ENCODE measurements at regions not wholly inside any gene's neighbourhood (a gene's known extent, or its start where the extent isn't known, plus 50 kb on each side); places are given as distances from the start of the nearest gene placed in this dataset.

DNA sequence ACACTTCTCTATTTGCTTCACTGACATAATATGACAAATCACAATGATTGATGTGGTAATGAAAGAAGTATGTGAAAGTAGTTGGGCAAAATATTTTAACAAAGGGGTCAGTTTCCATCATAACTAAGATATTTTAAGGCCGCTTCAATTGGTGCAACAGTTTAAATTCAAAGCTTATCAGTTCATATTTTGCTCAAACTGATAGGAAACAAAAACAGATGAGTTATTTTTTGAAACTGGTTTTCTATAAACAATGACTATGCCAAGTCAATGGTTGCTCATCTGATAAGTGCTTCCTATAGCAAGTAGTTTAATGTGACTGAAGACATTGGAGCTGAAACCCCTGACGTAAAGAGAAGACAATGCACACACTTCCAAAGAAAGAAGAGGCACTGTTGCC lies 1290.7 kb downstream of the SUCLG1 start:
- Histone ChIP-seq H3K4me1 (ENCODE audit: insufficient read depth, low read length) (no peaks in the 10 kb centered on the region), H3K4me3 (ENCODE audit: low read length) (no peak overlapping the region), H3K27ac (ENCODE audit: low read depth, low read length) (no peak overlapping the region), H3K27me3 (ENCODE audit: insufficient read depth, low read length) (no peaks in the 10 kb centered on the region), H3K36me3 (ENCODE audit: insufficient read depth, low read length) (no peaks in the 10 kb centered on the region), H3K9ac (ENCODE audit: low read depth, low read length) (no peak overlapping the region), H3K9me3 (ENCODE audit: insufficient read depth, low read depth, low read length) (no peaks in the 10 kb centered on the region)
- 100% methylated on average over 2 of the region's 2 CpGs for WGBS

DNA sequence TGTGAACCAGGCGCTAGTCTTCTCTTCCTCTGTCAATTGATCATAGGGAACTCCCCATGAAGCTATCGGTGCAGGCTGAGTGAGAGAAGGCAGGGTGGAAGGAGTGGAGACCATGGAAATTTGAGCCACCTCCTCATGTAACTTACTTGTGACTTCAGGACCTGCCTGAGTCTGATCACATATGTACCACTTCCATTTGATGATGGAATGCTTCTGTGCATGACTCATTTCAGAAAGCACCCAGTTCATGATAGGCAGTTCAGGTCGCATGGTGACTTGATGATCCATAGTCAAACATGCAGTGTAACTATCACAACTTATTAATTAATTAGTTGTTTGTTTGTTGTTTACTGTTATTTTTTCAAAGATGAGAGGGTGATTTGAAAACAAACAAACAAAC lies 1296.7 kb downstream of the SUCLG1 start:
- WGBS, result 100% methylated on average over 3 of the region's 3 CpGs
- no peaks in the 10 kb centered on the region for H3K36me3 ChIP-seq (ENCODE audit: insufficient read depth, low read length)
- H3K4me1 ChIP-seq (ENCODE audit: insufficient read depth, low read length), result no peaks in the 10 kb centered on the region
- H3K9ac ChIP-seq (ENCODE audit: low read depth, low read length), result no peak overlapping the region
- no peak overlapping the region for H3K4me3 ChIP-seq (ENCODE audit: low read length)
- no peaks in the 10 kb centered on the region for H3K9me3 ChIP-seq (ENCODE audit: insufficient read depth, low read depth, low read length)
- no peaks in the 10 kb centered on the region for H3K27me3 ChIP-seq (ENCODE audit: insufficient read depth, low read length)
- H3K27ac ChIP-seq (ENCODE audit: low read depth, low read length), result no peak overlapping the region

DNA sequence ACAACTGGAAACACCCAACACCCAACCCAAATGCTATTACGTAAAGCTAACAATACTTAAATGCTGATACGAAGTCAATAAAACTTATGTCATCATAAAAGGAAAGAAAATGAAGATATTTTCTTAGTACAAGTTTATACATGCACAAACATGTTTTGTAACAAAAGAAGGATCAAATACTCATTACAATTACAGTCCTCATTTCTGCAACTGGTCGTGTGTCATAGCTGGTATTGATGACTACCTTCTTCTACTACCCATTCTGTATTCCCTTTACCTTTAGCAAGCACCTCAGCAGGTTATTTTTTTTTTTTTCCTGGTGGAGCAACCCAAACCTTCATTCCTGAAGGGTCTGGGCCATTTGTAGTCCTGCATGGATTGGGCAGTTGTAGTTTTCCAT lies 1298.5 kb downstream of the SUCLG1 start:
- no peak overlapping the region for H3K9ac ChIP-seq (ENCODE audit: low read depth, low read length)
- no peak overlapping the region for H3K4me3 ChIP-seq (ENCODE audit: low read length)
- no peaks in the 10 kb centered on the region for H3K27me3 ChIP-seq (ENCODE audit: insufficient read depth, low read length)
- H3K27ac ChIP-seq (ENCODE audit: low read depth, low read length), result no peak overlapping the region
- WGBS, result 99% methylated on average over 2 of the region's 3 CpGs
- H3K9me3 ChIP-seq (ENCODE audit: insufficient read depth, low read depth, low read length), result no peaks in the 10 kb centered on the region
- H3K4me1 ChIP-seq (ENCODE audit: insufficient read depth, low read length), result no peaks in the 10 kb centered on the region
- H3K36me3 ChIP-seq (ENCODE audit: insufficient read depth, low read length), result no peaks in the 10 kb centered on the region

DNA sequence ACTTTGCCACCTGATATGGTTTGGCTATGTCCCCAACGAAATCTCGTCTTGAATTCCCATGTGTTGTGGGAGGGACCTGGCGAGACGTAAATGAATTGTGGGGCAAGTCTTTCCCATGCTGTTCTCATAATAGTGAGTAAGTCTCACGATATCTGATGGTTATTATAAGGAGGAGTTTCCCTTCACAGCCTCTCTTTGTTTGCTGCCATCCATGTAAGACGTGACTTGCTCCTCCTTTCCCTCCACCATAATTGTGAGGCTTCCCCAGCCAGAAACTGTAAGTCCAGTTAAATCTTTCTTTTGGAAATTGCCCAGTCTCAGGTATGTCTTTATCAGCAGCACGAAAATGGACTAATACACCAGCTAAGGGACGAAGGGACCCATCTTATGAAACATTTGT lies 1303.3 kb downstream of the SUCLG1 start:
- Histone ChIP-seq H3K9ac (ENCODE audit: low read depth, low read length) (no peak overlapping the region), H3K9me3 (ENCODE audit: insufficient read depth, low read depth, low read length) (no peaks in the 10 kb centered on the region), H3K36me3 (ENCODE audit: insufficient read depth, low read length) (no peaks in the 10 kb centered on the region), H3K4me1 (ENCODE audit: insufficient read depth, low read length) (no peaks in the 10 kb centered on the region), H3K27ac (ENCODE audit: low read depth, low read length) (no peak overlapping the region), H3K27me3 (ENCODE audit: insufficient read depth, low read length) (no peaks in the 10 kb centered on the region), H3K4me3 (ENCODE audit: low read length) (no peak overlapping the region)
- WGBS, result 95% methylated on average over 8 of the region's 8 CpGs

DNA sequence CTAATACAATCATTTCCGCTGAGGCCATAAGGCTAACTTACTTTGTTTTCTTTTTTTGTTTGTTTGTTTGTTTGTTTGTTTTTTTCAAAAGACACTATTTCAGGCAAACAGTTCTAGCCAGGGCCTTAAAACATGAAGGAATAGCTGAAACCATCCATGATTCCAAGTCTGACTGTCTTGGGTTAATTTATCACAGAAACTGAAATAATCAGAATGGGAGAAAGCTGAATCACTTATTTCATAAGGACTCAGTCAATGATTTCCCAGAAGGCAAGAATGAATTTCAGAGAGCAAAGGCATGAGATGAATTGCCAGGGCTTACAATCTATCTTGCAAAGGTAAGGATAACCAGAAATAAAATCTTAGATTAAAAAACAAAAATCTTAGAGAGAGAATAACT lies 1315.1 kb downstream of the SUCLG1 start:
- WGBS, result 100% methylated on average over 1 of the region's 1 CpG
- H3K27ac ChIP-seq (ENCODE audit: low read depth, low read length), result no peak overlapping the region

DNA sequence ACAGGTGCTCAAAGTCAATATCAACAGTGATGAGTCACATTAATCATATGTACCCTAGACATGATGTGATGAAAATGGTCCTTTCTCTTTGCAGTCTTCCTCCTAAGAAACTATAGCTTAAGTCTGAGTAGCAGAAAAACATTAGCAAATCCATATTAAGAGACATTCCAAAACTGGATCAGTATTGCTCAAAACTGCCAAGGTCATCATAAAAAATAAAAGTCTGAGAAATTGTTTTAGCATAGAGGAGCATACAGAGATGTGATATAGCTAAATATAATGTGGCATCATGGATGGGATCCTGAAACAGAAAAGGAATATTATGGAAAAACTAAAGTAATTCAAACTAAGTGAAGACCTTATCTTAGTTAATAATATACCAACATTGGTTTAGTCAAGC lies 1316.1 kb downstream of the SUCLG1 start:
- Histone ChIP-seq H3K9ac (ENCODE audit: low read depth, low read length) (no peak overlapping the region), H3K9me3 (ENCODE audit: insufficient read depth, low read depth, low read length) (0 out of 2 replicates have a peak, but pooled peaks cover 3% of the 10 kb centered on the region), H3K36me3 (ENCODE audit: insufficient read depth, low read length) (no peaks in the 10 kb centered on the region), H3K27me3 (ENCODE audit: insufficient read depth, low read length) (no peaks in the 10 kb centered on the region), H3K4me3 (ENCODE audit: low read length) (no peak overlapping the region), H3K4me1 (ENCODE audit: insufficient read depth, low read length) (no peaks in the 10 kb centered on the region), H3K27ac (ENCODE audit: low read depth, low read length) (no peak overlapping the region)

More for the DNA sequence above, 1315.1 kb downstream of the SUCLG1 start:
- Histone ChIP-seq H3K27me3 (ENCODE audit: insufficient read depth, low read length) (no peaks in the 10 kb centered on the region), H3K9me3 (ENCODE audit: insufficient read depth, low read depth, low read length) (0 out of 2 replicates have a peak, but pooled peaks cover 3% of the 10 kb centered on the region), H3K9ac (ENCODE audit: low read depth, low read length) (no peak overlapping the region), H3K4me1 (ENCODE audit: insufficient read depth, low read length) (no peaks in the 10 kb centered on the region), H3K36me3 (ENCODE audit: insufficient read depth, low read length) (no peaks in the 10 kb centered on the region), H3K4me3 (ENCODE audit: low read length) (no peak overlapping the region)

DNA sequence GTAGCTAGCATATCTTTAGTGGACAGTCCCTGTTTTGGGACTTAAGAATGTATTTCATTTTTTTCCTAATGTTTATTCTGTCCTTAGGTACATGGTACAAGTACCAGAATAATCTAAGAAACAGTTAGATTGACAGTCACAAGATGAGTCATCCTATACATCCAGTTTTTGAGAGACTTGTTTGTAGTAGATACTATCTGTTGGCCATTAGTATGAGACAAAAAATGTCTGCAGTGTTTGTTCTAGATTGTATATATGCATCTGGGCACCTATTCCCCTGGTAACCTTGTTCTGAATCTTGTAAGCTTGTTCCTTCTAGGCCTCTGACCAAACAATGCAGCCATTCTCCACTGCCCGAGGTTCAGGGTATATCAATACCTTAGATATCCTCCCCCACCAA lies 1343.5 kb downstream of the SUCLG1 start:
- WGBS, result 72% methylated on average over 1 of the region's 1 CpG
- H3K27ac ChIP-seq (ENCODE audit: low read depth, low read length), result no peak overlapping the region
- H3K36me3 ChIP-seq (ENCODE audit: insufficient read depth, low read length), result no peaks in the 10 kb centered on the region
- H3K27me3 ChIP-seq (ENCODE audit: insufficient read depth, low read length), result no peaks in the 10 kb centered on the region
- no peaks in the 10 kb centered on the region for H3K9me3 ChIP-seq (ENCODE audit: insufficient read depth, low read depth, low read length)
- H3K4me1 ChIP-seq (ENCODE audit: insufficient read depth, low read length), result no peaks in the 10 kb centered on the region
- no peak overlapping the region for H3K4me3 ChIP-seq (ENCODE audit: low read length)
- H3K9ac ChIP-seq (ENCODE audit: low read depth, low read length), result no peak overlapping the region

DNA sequence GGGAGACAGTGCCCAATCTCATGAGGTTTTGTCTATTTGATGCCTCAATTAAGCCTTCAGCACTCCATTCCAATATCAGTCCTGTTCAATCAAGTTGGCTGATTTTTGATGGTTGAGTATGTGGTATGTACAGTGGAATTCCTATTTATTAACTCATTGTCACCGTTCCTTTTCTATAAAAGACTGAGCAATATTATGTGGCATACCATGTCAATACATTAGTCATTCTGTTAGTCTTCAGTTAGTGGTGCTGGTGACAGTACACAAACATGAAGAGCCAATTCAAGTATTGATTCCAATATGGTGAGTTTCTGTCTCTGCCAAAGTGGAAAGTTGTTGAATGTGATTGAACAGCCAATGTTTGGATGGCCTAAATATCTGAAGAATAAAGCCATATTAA lies 1343.9 kb downstream of the SUCLG1 start:
- Histone ChIP-seq H3K9ac (ENCODE audit: low read depth, low read length) (no peak overlapping the region), H3K4me3 (ENCODE audit: low read length) (no peak overlapping the region), H3K27ac (ENCODE audit: low read depth, low read length) (no peak overlapping the region), H3K36me3 (ENCODE audit: insufficient read depth, low read length) (no peaks in the 10 kb centered on the region), H3K27me3 (ENCODE audit: insufficient read depth, low read length) (no peaks in the 10 kb centered on the region), H3K9me3 (ENCODE audit: insufficient read depth, low read depth, low read length) (peaks cover 2% of the 10 kb centered on the region; the same call in 1 of the 2 replicates), H3K4me1 (ENCODE audit: insufficient read depth, low read length) (no peaks in the 10 kb centered on the region)
- WGBS, result no CpG with 5 or more reads among the region's 1 CpG

DNA sequence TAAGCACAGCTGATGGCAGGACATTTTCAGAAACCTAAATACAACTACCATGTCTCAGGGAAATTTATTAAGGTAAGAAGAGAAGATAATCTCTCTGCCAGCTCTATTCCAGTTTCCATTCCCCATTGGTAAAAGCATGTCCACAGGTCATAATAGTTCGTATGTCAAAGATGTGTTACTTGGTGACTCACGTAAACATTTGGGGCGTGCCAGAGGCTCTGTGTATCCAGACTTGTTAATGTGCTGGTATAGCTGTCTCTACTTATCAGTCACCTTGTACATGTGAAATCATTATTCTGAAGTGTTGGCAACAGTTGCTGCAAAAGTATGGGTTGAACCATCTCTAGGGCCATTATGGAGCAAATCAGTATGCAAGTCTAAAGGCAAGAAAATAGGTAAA lies 1345.1 kb downstream of the SUCLG1 start:
- H3K4me3 ChIP-seq (ENCODE audit: low read length), result no peak overlapping the region

DNA sequence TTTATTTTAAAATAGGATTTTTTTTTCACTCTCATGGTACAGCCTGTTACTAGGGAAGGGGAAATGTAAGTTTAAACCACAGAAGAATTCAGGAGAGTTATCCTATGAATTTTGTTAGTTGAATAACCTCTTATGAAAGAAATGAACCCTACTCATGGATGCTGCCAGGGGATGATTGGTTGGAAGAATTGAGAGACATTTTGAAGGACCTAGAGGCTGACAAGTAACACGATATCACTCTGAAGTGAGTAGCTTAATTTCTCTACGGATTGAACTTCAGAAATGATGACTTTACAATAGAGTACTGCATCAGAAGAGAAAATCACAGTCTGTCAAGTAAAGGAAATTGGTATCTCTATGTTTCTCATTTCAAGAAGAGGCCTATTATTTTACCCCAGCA lies 1346.2 kb downstream of the SUCLG1 start:
- no peak overlapping the region for H3K9ac ChIP-seq (ENCODE audit: low read depth, low read length)
- no peak overlapping the region for H3K27ac ChIP-seq (ENCODE audit: low read depth, low read length)
- no peaks in the 10 kb centered on the region for H3K27me3 ChIP-seq (ENCODE audit: insufficient read depth, low read length)
- 93% methylated on average over 2 of the region's 2 CpGs for WGBS
- no peaks in the 10 kb centered on the region for H3K4me1 ChIP-seq (ENCODE audit: insufficient read depth, low read length)
- H3K36me3 ChIP-seq (ENCODE audit: insufficient read depth, low read length), result no peaks in the 10 kb centered on the region
- peaks cover 12% of the 10 kb centered on the region for H3K9me3 ChIP-seq (ENCODE audit: insufficient read depth, low read depth, low read length)
- no peak overlapping the region for H3K4me3 ChIP-seq (ENCODE audit: low read length)

More for the DNA sequence above, 1345.1 kb downstream of the SUCLG1 start:
- Histone ChIP-seq H3K9me3 (ENCODE audit: insufficient read depth, low read depth, low read length) (peaks cover 10% of the 10 kb centered on the region), H3K4me1 (ENCODE audit: insufficient read depth, low read length) (no peaks in the 10 kb centered on the region), H3K27ac (ENCODE audit: low read depth, low read length) (no peak overlapping the region), H3K27me3 (ENCODE audit: insufficient read depth, low read length) (no peaks in the 10 kb centered on the region), H3K9ac (ENCODE audit: low read depth, low read length) (no peak overlapping the region), H3K36me3 (ENCODE audit: insufficient read depth, low read length) (no peaks in the 10 kb centered on the region)
- WGBS, result 99% methylated on average over 3 of the region's 3 CpGs

DNA sequence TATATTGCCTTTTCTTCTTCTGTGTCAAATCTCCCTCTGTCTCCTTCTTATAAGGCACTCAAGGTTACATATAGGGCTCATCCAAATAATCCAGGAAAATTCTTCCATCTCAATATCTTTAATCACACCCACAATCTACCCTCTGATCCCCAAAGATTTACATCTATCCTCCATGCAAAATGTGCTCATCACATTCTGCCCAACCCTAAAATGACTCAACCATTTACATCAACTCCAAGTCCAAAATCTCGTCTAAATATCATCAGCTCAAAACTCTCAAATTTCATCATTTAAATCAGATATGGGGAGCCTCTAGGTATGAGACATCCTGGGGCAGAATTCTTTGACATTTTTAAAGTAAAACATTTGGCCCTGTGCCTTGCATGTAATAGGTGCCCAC lies 1349.8 kb downstream of the SUCLG1 start:
- Histone ChIP-seq H3K9me3 (ENCODE audit: insufficient read depth, low read depth, low read length) (peaks cover 12% of the 10 kb centered on the region), H3K27me3 (ENCODE audit: insufficient read depth, low read length) (no peaks in the 10 kb centered on the region), H3K36me3 (ENCODE audit: insufficient read depth, low read length) (no peaks in the 10 kb centered on the region), H3K27ac (ENCODE audit: low read depth, low read length) (no peak overlapping the region), H3K4me3 (ENCODE audit: low read length) (no peak overlapping the region), H3K9ac (ENCODE audit: low read depth, low read length) (no peak overlapping the region), H3K4me1 (ENCODE audit: insufficient read depth, low read length) (no peaks in the 10 kb centered on the region)
- 95% methylated on average over 1 of the region's 1 CpG for WGBS

DNA sequence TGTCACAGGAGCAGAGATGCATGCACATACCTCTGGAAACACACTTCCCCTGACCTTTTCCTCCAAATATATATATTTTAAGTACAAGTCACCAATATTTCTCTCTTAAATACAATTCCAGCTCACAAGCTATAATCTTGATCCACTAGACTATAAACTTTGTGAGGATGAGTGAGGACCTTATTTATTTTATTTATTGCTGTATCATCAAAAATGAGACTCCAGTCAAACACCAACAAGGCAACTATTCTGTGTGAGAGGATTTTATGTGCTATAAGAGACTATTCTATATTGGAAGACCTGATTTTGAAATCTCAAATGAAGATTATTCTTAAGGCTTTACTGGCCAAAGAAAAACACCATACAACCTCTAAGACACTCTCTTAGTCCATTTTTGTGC lies 1352.2 kb downstream of the SUCLG1 start:
- H3K9me3 ChIP-seq (ENCODE audit: insufficient read depth, low read depth, low read length), result peaks cover 12% of the 10 kb centered on the region
- H3K36me3 ChIP-seq (ENCODE audit: insufficient read depth, low read length), result no peaks in the 10 kb centered on the region
- H3K4me3 ChIP-seq (ENCODE audit: low read length), result no peak overlapping the region

More for the DNA sequence above, 1352.2 kb downstream of the SUCLG1 start:
- Histone ChIP-seq H3K27ac (ENCODE audit: low read depth, low read length) (no peak overlapping the region), H3K9ac (ENCODE audit: low read depth, low read length) (no peak overlapping the region), H3K27me3 (ENCODE audit: insufficient read depth, low read length) (no peaks in the 10 kb centered on the region), H3K4me1 (ENCODE audit: insufficient read depth, low read length) (no peaks in the 10 kb centered on the region)

Data from HUES64 (cell line).